A549 (cell line): ENCODE measurements at regions not wholly inside any gene's neighbourhood (a gene's known extent, or its start where the extent isn't known, plus 50 kb on each side); places are given as distances from the start of the nearest gene placed in this dataset.
"Not testable (repeated sequence)": the region's sequence is repeated elsewhere in the genome, so short reads cannot be mapped to it uniquely, and the experiment has no call there.

Experiments used
- BHLHE40 ChIP-seq: IDR thresholded peaks from 2 replicates; pipeline ENCODE4 v1.6.1; 2012; ENCODE audit warnings: low read depth, low read length, inconsistent platforms
- CTCF ChIP-seq: fragments of >200 bp; sonication (Bioruptor Twin); formaldehyde crosslinking; IDR thresholded peaks from 3 replicates; pipeline ENCODE4 v1.5.1; 2016
- ELK1 ChIP-seq: fragments of 150-350 bp; IDR thresholded peaks from 2 replicates; pipeline ENCODE4 v1.6.1; 2014; ENCODE audit warnings: low read depth, mild to moderate bottlenecking, low read length
- EP300 ChIP-seq, 2 experiments: fragments of >200 bp; sonication (Bioruptor Twin); formaldehyde crosslinking; IDR thresholded peaks; 2 replicates in 1 of 2; 3 replicates in 1 of 2; pipeline ENCODE4 v1.6.1; 2016 to 2017
- HMGXB4 ChIP-seq: fragments of 250-450 bp; sonication (Bioruptor Pico); IDR thresholded peaks from 2 replicates; pipeline ENCODE4 v1.5.0; 2021; ENCODE audit warnings: mild to moderate bottlenecking, moderate library complexity, borderline replicate concordance
- KDM5A ChIP-seq: fragments of 200-600 bp; sonication (generic); IDR thresholded peaks from 2 replicates; pipeline ENCODE4 v1.6.1; 2016; ENCODE audit warnings: antibody characterized with exemption, mild to moderate bottlenecking
- MAX ChIP-seq: IDR thresholded peaks from 2 replicates; pipeline ENCODE4 v1.6.1; 2012
- POLR2A ChIP-seq: IDR thresholded peaks from 2 replicates; pipeline ENCODE4 v1.6.1; 2012; ENCODE audit warnings: mild to moderate bottlenecking, low read length
- REST ChIP-seq: fragments of 200-600 bp; sonication (generic); IDR thresholded peaks from 2 replicates; pipeline ENCODE4 v1.6.1; 2016; ENCODE audit warnings: antibody characterized with exemption, mild to moderate bottlenecking, moderate library complexity

GRCh38 chr20:50451792-50452425 lies 58.3 kb upstream of the PTPN1 start:
- TF ChIP-seq CTCF; ELK1; POLR2A; KDM5A; REST; EP300 (IDR thresholded peaks at IDR 0.05); HMGXB4 (CRISPR knock-in tag); MAX; BHLHE40: not testable (repeated sequence)
